H9 (cell line): ENCODE measurements at regions not wholly inside any gene's neighbourhood (a gene's known extent, or its start where the extent isn't known, plus 50 kb on each side); places are given as distances from the start of the nearest gene placed in this dataset.

Experiments used
- DNase-seq: peaks from one replicate; pipeline ENCODE4 v3.0.0-alpha.2; 2017
- H2AFZ ChIP-seq: one replicate; pipeline ENCODE4 v1.6.1; 2013; ENCODE audit warnings: mild to moderate bottlenecking, low read length, control low read depth, moderate library complexity
- H2AK5ac ChIP-seq: 2 replicates; pipeline ENCODE4 v1.6.1; 2013; ENCODE audit warnings: low read length, control low read depth, mixed read lengths; ENCODE audit not compliant: insufficient read length
- H2BK120ac ChIP-seq: one replicate; pipeline ENCODE4 v1.6.1; 2013; ENCODE audit warnings: low read depth, mild to moderate bottlenecking, low read length, control low read depth, inconsistent platforms; ENCODE audit not compliant: poor library complexity, severe bottlenecking
- H2BK12ac ChIP-seq: 2 replicates; pipeline ENCODE4 v1.6.1; 2013; ENCODE audit warnings: low read length, control low read depth, mixed read lengths, low read depth; ENCODE audit not compliant: insufficient read length
- H2BK15ac ChIP-seq: 2 replicates; pipeline ENCODE4 v1.6.1; 2013; ENCODE audit warnings: low read depth, low read length, control low read depth
- H2BK20ac ChIP-seq: one replicate; pipeline ENCODE4 v1.6.1; 2013; ENCODE audit warnings: low read depth, mild to moderate bottlenecking, low read length, control low read depth, inconsistent platforms; ENCODE audit not compliant: poor library complexity, severe bottlenecking
- H2BK5ac ChIP-seq: 2 replicates; pipeline ENCODE4 v1.6.1; 2013; ENCODE audit warnings: low read length, control low read depth, mixed read lengths; ENCODE audit not compliant: insufficient read length
- H3K14ac ChIP-seq: 2 replicates; pipeline ENCODE4 v1.6.1; 2013; ENCODE audit warnings: low read length, control low read depth; ENCODE audit not compliant: insufficient read depth
- H3K18ac ChIP-seq: 2 replicates; pipeline ENCODE4 v1.6.1; 2013; ENCODE audit warnings: low read depth, mild to moderate bottlenecking, mixed read lengths, low read length, control low read depth; ENCODE audit not compliant: insufficient read length
- H3K23ac ChIP-seq: 2 replicates; pipeline ENCODE4 v1.6.1; 2013; ENCODE audit warnings: low read length, control low read depth, mixed read lengths, low read depth; ENCODE audit not compliant: insufficient read length
- H3K23me2 ChIP-seq: 2 replicates; pipeline ENCODE4 v1.6.1; 2013; ENCODE audit warnings: low read depth, mild to moderate bottlenecking, mixed read lengths, low read length, control low read depth; ENCODE audit not compliant: insufficient read length, poor library complexity, severe bottlenecking
- H3K27ac ChIP-seq: 2 replicates; pipeline ENCODE4 v1.5.1; 2013; ENCODE audit warnings: low read length, control low read depth, mixed read lengths, low read depth; ENCODE audit not compliant: insufficient read length
- H3K27me3 ChIP-seq: 2 replicates; pipeline ENCODE4 v1.6.1; 2013; ENCODE audit warnings: low read length, control low read depth, inconsistent platforms; ENCODE audit not compliant: insufficient read depth
- H3K4ac ChIP-seq: 2 replicates; pipeline ENCODE4 v1.6.1; 2013; ENCODE audit warnings: low read depth, mild to moderate bottlenecking, control low read depth, inconsistent platforms, low read length, moderate library complexity
- H3K4me1 ChIP-seq: 2 replicates; pipeline ENCODE4 v1.6.1; 2013; ENCODE audit warnings: low read length, control low read depth, inconsistent platforms; ENCODE audit not compliant: insufficient read depth
- H3K4me2 ChIP-seq: 2 replicates; pipeline ENCODE4 v1.6.1; 2013; ENCODE audit warnings: low read length, control low read depth, mixed read lengths; ENCODE audit not compliant: insufficient read length, insufficient read depth
- H3K56ac ChIP-seq: 2 replicates; pipeline ENCODE4 v1.6.1; 2013; ENCODE audit warnings: low read depth, mild to moderate bottlenecking, mixed read lengths, low read length, control low read depth; ENCODE audit not compliant: insufficient read length
- H3K79me1 ChIP-seq: 2 replicates; pipeline ENCODE4 v1.6.1; 2013; ENCODE audit warnings: low read depth, mild to moderate bottlenecking, moderate library complexity, low read length, control low read depth, inconsistent platforms; ENCODE audit not compliant: insufficient read depth, poor library complexity, severe bottlenecking
- H3K79me2 ChIP-seq: 2 replicates; pipeline ENCODE4 v1.6.1; 2013; ENCODE audit warnings: low read length, control low read depth, inconsistent platforms; ENCODE audit not compliant: insufficient read depth
- H3K9ac ChIP-seq: 2 replicates; pipeline ENCODE4 v1.6.1; 2013; ENCODE audit warnings: low read length, control low read depth, mixed read lengths; ENCODE audit not compliant: insufficient read length; ENCODE audit errors: extremely low read depth
- H3K9me3 ChIP-seq: one replicate; pipeline ENCODE4 v1.6.1; 2013; ENCODE audit warnings: low read depth, low read length, inconsistent platforms; ENCODE audit not compliant: control insufficient read depth
- H3T11ph ChIP-seq: one replicate; pipeline ENCODE4 v1.6.1; 2013; ENCODE audit warnings: mild to moderate bottlenecking, low read length, control low read depth, inconsistent platforms
- H4K20me1 ChIP-seq: one replicate; pipeline ENCODE4 v1.6.1; 2013; ENCODE audit not compliant: control insufficient read depth, insufficient read length, insufficient read depth
- H4K5ac ChIP-seq: 2 replicates; pipeline ENCODE4 v1.6.1; 2013; ENCODE audit warnings: low read depth, mild to moderate bottlenecking, mixed read lengths, low read length, control low read depth; ENCODE audit not compliant: insufficient read length
- H4K8ac ChIP-seq: replicated peaks from 2 replicates; pipeline ENCODE4 v1.6.1; 2013; ENCODE audit warnings: low read length, control low read depth, mixed read lengths, low read depth; ENCODE audit not compliant: insufficient read length
- H4K91ac ChIP-seq: 2 replicates; pipeline ENCODE4 v1.6.1; 2013; ENCODE audit warnings: low read depth, mild to moderate bottlenecking, moderate library complexity, mixed read lengths, low read length, control low read depth; ENCODE audit not compliant: insufficient read length
- H3K27ac Mint-ChIP-seq, 3 experiments: 2 replicates in 2 of 3; 3 replicates in 1 of 3; pipeline ENCODE4 v1.8.0; 2020 to 2021; ENCODE audit warnings: mixed read lengths in 3 of 3, mild to moderate bottlenecking in 1 of 3, moderate library complexity in 1 of 3
- H3K27me3 Mint-ChIP-seq: 2 replicates; pipeline ENCODE4 v1.8.0; 2021; ENCODE audit warnings: low read depth, mild to moderate bottlenecking, moderate library complexity, mixed read lengths
- H3K36me3 Mint-ChIP-seq, 3 experiments: 2 replicates in 2 of 3; 3 replicates in 1 of 3; pipeline ENCODE4 v1.8.0; 2020 to 2021; ENCODE audit warnings: low read depth in 3 of 3, mixed read lengths in 3 of 3; ENCODE audit not compliant: insufficient read depth in 1 of 3
- H3K4me1 Mint-ChIP-seq, 2 experiments: 2 replicates each; pipeline ENCODE4 v1.8.0; 2020; ENCODE audit warnings: mixed read lengths in 2 of 2
- H3K4me3 Mint-ChIP-seq, 2 experiments: 2 replicates in 1 of 2; 3 replicates in 1 of 2; pipeline ENCODE4 v1.8.0; 2020 to 2021; ENCODE audit warnings: mild to moderate bottlenecking in 2 of 2, mixed read lengths in 2 of 2, moderate library complexity in 1 of 2
- H3K9me3 Mint-ChIP-seq, 2 experiments: 2 replicates in 1 of 2; 3 replicates in 1 of 2; pipeline ENCODE4 v1.8.0; 2020; ENCODE audit warnings: mild to moderate bottlenecking in 2 of 2, mixed read lengths in 2 of 2, moderate library complexity in 1 of 2
- CTCF ChIP-seq: fragments of 200-600 bp; sonication (generic); conservative IDR thresholded peaks from 3 replicates; pipeline ENCODE4 v1.8.0; 2021; ENCODE audit warnings: antibody characterized with exemption, mild to moderate bottlenecking
- WGBS: extraction: QIAGEN DNeasy Blood & Tissue Kit; methylation state at CpG from one replicate; pipeline ENCODE4 v1.1.7; 2013; ENCODE audit warnings: missing lambda C conversion rate, low lambda C conversion rate, mixed read lengths; ENCODE audit not compliant: insufficient read length; ENCODE audit errors: extremely low coverage; 5-methylcytosine and 5-hydroxymethylcytosine counted together

- 0 out of 2 replicates have a peak overlapping the region, but pooled peaks have one; percentile 22 for H3K14ac ChIP-seq
- H2BK120ac ChIP-seq: no peak overlapping the region
- H4K20me1 ChIP-seq: no peaks in the 10 kb centered on the region
- no peak overlapping the region for H3K4me2 ChIP-seq
- Mint-ChIP-seq H3K27ac (no peak overlapping the region), H3K4me3 (no peak overlapping the region), H3K4me1 (peaks cover 14 to 21% of the 10 kb centered on the region in 2 experiments), H3K36me3 (no peaks in the 10 kb centered on the region), H3K27me3 (peaks cover 2% of the 10 kb centered on the region; the same call in 1 of the 2 replicates), H3K9me3 (no peaks in the 10 kb centered on the region; a peak in 1 of 5 replicates)
- H3K9me3 ChIP-seq: no peaks in the 10 kb centered on the region
- no peaks in the 10 kb centered on the region for H3K23me2 ChIP-seq
- H4K8ac ChIP-seq: no peak overlapping the region
- H3T11ph ChIP-seq: no peak overlapping the region
- no peak overlapping the region for H2BK15ac ChIP-seq
- H2BK5ac ChIP-seq: no peak overlapping the region
- H3K27me3 ChIP-seq: no peaks in the 10 kb centered on the region
- no peak overlapping the region for H4K91ac ChIP-seq
- H3K4me1 ChIP-seq: no peaks in the 10 kb centered on the region; the same call in 1 of the 2 replicates
- no peak overlapping the region for H3K4ac ChIP-seq
- H3K79me2 ChIP-seq: no peaks in the 10 kb centered on the region
- H3K9ac ChIP-seq: no peak overlapping the region
- H2BK20ac ChIP-seq: no peak overlapping the region
- TF ChIP-seq CTCF: no peak
- H4K5ac ChIP-seq: no peak overlapping the region
- H3K79me1 ChIP-seq: no peaks in the 10 kb centered on the region
- no peak overlapping the region for H2AFZ ChIP-seq
- no peak overlapping the region for H2AK5ac ChIP-seq
- no peak for DNase-seq
- no CpG with 5 or more reads among the region's 12 CpGs for WGBS
- H3K27ac ChIP-seq: no peak overlapping the region
- H3K18ac ChIP-seq: no peak overlapping the region
- no peak overlapping the region for H3K56ac ChIP-seq
- no peak overlapping the region for H2BK12ac ChIP-seq
- H3K23ac ChIP-seq: no peak overlapping the region
These were observed 463.2 kb downstream of the BCL11B start for GRCh38 chr14:98808494-98809407.
